HL-60 (cell line): ENCODE measurements at regions not wholly inside any gene's neighbourhood (a gene's known extent, or its start where the extent isn't known, plus 50 kb on each side); places are given as distances from the start of the nearest gene placed in this dataset.

Experiments
- DNase-seq, 2 experiments: peaks; one replicate each; pipeline ENCODE4 v3.0.0-alpha.2; 2010 to 2020; ENCODE audit warnings: low read depth in 1 of 2, low spot score in 1 of 2
- H3K27ac ChIP-seq: fragments of 250-450 bp; sonication (Bioruptor Pico); replicated peaks from 2 replicates; pipeline ENCODE4 v1.5.1; 2020; ENCODE audit warnings: mild to moderate bottlenecking, moderate library complexity
- H3K27me3 ChIP-seq: fragments of 250-450 bp; sonication (Bioruptor Pico); 2 replicates; pipeline ENCODE4 v1.5.1; 2021; ENCODE audit warnings: mild to moderate bottlenecking, moderate library complexity; ENCODE audit not compliant: insufficient read depth, poor library complexity, severe bottlenecking
- H3K4me3 ChIP-seq: replicated peaks from 2 replicates; pipeline ENCODE4 v1.5.1; 2011; ENCODE audit warnings: mild to moderate bottlenecking, control low read depth, low read length; ENCODE audit not compliant: insufficient read depth
- CTCF ChIP-seq: IDR thresholded peaks from one replicate; pipeline ENCODE4 v1.5.1; 2011; ENCODE audit warnings: low read length, control low read depth, inconsistent platforms; ENCODE audit not compliant: insufficient read depth
- GABPA ChIP-seq: IDR thresholded peaks from 2 replicates; pipeline ENCODE4 v1.6.1; 2012; ENCODE audit warnings: low read depth
- POLR2AphosphoS5 ChIP-seq: IDR thresholded peaks from 2 replicates; pipeline ENCODE4 v1.6.1; 2012; ENCODE audit warnings: low read depth
- REST ChIP-seq: IDR thresholded peaks from 2 replicates; pipeline ENCODE4 v1.6.1; 2012; ENCODE audit warnings: low read depth; ENCODE audit not compliant: insufficient replicate concordance
- SPI1 ChIP-seq: IDR thresholded peaks from 2 replicates; pipeline ENCODE4 v1.6.1; 2012; ENCODE audit warnings: low read depth, mild to moderate bottlenecking, borderline replicate concordance

GRCh38 chr6:139525415-139525814 lies 151.0 kb upstream of the CITED2 start:
- no peak for TF ChIP-seq GABPA
- TF ChIP-seq POLR2AphosphoS5, result no peak
- no peak for TF ChIP-seq SPI1
- TF ChIP-seq REST, result no peak
- no peak for TF ChIP-seq CTCF
- Histone ChIP-seq H3K4me3 (no peak overlapping the region), H3K27me3 (no peaks in the 10 kb centered on the region), H3K27ac (no peak overlapping the region)
- no peak for DNase-seq

- H3K27me3 ChIP-seq, result no peaks in the 10 kb centered on the region
- no peak for DNase-seq
- TF ChIP-seq SPI1, result no peak
- TF ChIP-seq CTCF, result no peak
- no peak for TF ChIP-seq GABPA
- TF ChIP-seq POLR2AphosphoS5, result no peak
- no peak for TF ChIP-seq REST
- no peak overlapping the region for H3K4me3 ChIP-seq
- H3K27ac ChIP-seq, result no peak overlapping the region
These were observed 149.5 kb upstream of the CITED2 start for GRCh38 chr6:139523986-139524385.

- Histone ChIP-seq H3K27ac (0 out of 2 replicates have a peak overlapping the region, but pooled peaks have one; percentile 7), H3K4me3 (no peak overlapping the region), H3K27me3 (no peaks in the 10 kb centered on the region)
- no peak for TF ChIP-seq REST
- TF ChIP-seq POLR2AphosphoS5, result no peak
- TF ChIP-seq GABPA, result no peak
- TF ChIP-seq CTCF, result no peak
- TF ChIP-seq SPI1, result no peak
- DNase-seq, result no peak
These were observed 148.2 kb upstream of the CITED2 start for GRCh38 chr6:139522511-139523220.
